Dermis blood vessel endothelial cell (primary cell): ENCODE measurements at regions not wholly inside any gene's neighbourhood (a gene's known extent, or its start where the extent isn't known, plus 50 kb on each side); places are given as distances from the start of the nearest gene placed in this dataset.

Experiments
- DNase-seq: peaks from one replicate; pipeline ENCODE4 v3.0.0; 2010

DNA sequence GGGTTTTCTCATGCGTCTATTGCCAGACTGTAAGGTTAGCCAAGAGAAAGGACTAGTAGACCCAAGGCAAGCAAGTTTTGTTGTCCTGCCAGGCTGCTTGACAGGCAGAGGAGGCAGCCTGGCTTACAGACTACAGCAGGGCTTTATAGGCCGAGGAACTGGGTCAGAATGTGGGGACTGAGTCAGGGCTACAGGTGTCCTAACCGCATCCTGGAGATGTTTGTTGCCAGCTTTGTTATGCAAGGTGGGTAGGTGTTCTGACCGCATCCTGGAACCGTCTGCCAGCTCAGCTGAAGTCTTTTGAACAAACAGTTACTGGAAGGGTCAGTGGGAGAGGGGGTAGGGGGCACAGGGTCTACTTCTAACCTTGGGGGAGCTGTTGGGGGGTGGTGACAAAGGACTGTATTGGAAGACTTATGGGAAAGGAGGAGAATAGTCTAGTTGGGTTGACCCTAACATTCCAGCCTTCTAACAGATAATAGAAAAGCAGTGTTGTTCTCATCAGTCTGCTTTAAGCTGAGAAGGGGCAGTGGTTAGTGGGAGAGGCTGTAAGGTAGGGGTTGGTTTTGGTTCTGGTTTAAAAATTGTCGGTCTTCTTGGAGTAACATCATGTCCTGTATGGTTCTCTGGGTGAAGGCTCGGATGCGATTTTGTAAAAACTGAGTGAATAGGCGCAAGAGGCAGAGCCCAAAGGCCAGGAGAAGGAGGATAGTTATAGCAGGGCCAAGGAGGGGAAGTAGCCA is 913.8 kb upstream of the SLITRK5 start:
- no peak for DNase-seq

DNA sequence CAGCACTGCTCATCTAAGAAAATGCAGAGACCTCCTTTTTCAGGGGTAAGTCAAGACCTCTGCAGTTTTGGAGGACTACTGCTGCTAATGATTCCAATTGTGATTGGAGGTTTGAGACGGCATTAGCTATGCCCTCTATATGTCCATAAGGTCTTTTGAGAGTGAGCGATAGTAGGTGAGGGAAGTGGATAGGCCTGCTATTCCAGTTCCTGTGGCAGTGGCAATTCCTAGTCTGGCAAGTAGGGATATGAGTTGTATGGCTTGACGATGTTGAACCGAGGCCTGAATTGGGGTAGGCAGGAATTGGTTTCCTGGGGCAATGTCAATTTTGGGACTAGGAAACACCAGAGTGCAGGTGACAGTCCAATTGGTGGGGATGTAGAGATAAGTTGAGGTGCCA is 913.1 kb upstream of the SLITRK5 start:
- no peak for DNase-seq

DNA sequence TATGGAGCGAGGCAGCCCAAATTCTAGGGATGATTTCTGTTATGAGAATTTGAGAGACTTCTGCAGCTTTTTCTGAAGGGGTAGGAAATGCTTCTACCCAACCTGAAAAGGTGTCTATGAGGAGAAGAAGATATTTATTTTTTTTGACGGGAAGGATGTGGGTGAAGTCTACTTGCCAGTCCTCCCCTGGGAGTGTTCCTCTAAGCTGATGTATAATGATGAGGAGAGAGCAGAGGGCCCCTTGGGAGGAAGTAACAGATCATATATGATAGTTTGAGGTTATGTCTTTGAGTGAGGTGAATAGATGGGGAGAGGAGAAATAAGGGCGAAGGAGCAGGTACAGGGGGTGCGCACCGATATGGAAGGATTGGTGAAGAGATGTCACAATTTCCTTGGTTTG is 910.6 kb upstream of the SLITRK5 start:
- no peak for DNase-seq

DNA sequence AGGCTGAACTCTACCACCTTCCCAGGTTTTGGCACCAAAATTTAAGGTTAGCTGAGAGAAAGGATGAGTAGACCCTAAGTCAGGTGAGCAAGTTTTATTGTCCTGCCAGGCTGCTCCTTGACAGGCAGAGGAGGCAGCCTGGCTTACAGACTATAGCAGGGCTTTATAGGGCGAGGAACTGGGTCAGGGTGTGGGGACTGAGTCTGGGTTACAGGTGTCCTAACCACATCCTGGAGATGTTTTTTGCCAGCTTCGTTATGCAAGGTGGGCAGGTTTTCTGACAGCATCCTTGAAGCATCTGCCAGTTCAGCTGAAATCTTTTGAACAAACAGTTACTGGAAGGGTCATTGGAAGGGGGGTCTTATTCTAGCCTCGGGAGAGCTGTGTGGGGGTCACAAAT is 905.7 kb upstream of the SLITRK5 start:
- no peak for DNase-seq

DNA sequence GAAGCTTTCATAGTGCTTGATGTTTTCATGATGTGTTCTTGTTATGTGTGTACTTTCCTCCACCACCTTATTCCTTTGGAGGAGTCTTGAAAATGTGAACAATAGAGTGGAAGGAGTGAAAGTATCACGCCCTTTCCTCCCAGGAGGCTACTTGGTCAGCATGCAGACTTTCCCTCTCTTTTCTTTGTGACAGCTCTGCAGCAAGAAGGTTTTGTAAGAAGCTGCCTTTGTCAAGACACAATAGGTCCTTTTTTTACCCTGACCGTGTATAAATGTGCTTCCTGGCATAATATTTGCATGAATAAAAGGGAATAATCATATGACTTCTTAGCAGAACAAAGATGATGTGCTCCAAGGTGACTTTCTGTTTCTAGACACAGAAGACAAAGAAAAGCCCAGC is 882.6 kb upstream of the SLITRK5 start:
- no peak for DNase-seq

DNA sequence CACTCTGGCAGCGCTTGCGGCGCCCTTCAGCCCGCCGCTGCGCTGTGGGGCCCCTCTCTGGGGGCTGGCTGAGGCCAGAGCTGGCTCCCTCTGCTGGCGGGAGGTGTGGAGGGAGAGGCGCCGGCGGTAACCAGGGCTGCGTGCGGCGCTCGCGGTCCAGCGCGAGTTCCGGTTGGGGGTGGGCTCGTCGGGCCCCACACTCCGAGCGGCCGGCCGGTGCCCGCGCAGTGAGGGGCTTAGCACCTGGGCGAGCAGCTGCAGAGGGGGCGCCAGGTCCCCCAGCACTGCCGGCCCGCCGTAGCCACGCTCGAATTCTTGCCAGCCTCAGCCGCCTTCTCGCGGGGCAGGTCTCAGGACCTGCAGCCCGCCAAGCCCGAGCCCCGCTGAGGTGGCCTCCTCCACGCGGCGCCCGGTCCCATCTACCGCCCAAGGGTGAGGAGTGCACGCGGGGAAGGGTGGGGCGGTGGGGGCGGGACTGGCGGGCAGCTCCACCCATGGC is 879.0 kb upstream of the SLITRK5 start:
- no peak for DNase-seq

DNA sequence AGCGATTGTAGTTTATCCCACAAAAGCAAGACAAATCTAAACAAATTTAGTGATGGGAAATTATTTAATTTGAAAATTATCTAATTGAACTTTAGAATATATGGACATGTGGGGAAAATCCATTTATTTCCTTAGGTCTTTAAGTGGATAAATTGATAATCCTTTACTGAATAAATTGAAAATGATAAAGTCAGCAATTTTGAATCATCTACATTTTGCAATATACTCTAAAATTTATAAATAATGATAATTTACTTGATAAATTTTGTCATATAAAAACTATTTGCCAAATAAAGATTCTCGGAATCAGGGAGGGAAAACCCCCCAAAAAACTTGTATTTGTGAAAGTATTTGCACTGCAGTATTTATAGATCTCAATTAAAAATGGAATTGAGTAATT is 875.3 kb upstream of the SLITRK5 start:
- no peak for DNase-seq

DNA sequence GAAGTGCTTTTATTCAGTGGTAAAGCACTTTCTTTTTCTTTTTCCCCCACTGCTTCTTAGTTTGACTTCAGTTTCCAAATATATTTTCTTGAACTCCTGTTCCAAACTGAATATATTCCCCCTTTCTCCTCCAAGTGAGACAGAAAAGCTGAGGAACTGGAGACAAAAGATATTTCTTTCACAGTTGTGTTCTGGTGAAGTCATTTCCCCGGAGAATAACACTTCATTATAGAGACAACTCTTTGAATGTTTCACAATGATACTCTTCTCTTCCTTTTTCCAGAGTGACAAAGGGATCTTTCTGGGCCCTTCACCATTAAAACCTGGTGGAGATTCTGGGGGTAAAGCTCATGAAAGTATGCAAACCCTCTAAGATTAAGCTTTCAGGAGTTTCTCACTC is 860.8 kb upstream of the SLITRK5 start:
- DNase-seq: no peak

DNA sequence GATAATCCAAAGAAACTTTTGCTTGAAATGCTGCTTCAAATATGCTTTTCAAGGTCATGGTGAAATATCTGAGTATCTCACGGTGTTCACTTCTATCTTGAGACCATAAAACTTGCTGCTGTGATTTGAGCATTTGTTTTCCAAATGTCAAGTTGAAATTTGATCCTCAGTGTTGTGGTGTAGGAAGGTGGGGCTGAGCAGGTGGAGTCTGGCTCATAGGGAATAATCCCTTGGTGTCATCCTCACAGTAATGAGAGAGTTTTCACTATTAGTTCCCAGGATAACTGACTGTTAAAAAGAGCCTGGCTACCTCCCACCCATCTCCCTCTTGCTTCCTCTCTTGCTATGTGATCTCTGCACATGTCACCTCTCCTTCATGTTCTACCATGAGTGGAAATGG is 858.0 kb upstream of the SLITRK5 start:
- no peak for DNase-seq

DNA sequence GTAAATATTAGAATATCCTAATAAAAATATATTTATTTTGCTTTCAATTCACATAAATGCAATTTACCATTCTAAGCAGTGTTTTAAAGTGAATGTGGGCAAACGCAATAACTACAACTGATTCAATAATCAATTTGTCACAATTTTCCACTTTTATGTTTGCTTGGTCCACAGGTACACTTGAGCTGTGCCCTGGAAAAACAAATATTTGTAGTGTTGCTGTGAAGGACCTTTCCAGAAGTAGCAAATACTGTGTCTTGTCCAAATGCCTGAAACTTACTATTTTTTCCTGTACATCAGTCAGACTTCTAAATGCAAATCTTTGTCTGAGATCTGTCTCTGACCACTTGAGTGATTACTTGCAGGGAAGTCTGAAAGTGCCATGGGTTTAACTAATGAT is 845.8 kb upstream of the SLITRK5 start:
- no peak for DNase-seq

DNA sequence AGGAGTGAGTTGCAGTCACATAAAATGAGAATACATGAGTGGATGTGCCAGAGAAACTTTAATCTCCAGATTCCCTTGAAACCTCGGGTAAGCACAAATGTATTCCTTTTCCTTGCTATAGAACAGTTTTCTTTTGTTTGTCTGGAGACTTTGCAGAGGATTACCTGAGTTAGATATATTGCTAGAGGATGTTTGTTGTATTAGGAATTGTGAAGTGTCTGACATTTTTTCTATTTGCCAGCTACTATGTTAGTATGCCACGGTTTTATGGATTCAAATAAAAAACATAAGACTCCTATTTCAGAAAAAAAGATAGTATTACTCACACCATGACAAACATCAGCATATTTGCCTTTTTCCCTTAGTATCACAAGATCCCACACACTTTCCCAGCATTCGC is 844.9 kb upstream of the SLITRK5 start:
- no peak for DNase-seq

DNA sequence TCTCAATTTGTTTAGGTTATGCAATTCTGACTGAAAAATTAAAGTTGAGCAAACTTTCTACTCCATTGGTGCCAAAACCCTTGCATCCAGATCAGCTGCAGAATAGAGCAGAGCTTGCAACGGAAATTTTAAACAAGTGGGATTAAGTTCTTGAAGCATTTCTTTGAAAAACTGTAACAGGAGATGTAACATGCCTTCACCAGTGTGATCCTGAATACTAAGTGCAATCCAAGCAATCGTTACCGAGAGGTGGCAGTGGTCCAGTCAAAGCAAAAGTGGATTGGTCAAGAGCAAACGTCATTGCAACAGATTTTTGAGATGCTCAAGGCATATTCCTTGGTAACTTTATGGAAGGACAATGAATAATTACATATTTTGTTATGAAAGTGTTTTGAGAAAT is 841.1 kb upstream of the SLITRK5 start:
- no peak for DNase-seq

DNA sequence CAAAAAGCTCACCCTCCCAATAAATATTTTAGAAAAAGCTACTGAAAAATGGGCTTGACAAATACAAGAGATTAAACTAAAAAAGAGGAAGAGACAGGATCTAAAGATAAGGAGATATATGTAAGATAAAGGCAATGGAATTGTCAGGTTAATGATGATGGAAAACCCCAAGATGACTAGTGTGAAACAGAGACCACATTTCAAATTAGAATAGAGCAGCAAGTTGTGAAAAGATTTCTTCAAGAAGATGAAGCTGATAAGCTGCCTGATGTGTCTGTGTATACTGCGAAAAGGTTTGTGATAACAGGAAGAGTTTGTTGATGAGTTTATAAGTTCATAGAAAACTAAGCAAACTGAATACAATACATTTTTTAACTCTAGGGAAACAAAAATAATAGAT is 840.1 kb upstream of the SLITRK5 start:
- DNase-seq: no peak

DNA sequence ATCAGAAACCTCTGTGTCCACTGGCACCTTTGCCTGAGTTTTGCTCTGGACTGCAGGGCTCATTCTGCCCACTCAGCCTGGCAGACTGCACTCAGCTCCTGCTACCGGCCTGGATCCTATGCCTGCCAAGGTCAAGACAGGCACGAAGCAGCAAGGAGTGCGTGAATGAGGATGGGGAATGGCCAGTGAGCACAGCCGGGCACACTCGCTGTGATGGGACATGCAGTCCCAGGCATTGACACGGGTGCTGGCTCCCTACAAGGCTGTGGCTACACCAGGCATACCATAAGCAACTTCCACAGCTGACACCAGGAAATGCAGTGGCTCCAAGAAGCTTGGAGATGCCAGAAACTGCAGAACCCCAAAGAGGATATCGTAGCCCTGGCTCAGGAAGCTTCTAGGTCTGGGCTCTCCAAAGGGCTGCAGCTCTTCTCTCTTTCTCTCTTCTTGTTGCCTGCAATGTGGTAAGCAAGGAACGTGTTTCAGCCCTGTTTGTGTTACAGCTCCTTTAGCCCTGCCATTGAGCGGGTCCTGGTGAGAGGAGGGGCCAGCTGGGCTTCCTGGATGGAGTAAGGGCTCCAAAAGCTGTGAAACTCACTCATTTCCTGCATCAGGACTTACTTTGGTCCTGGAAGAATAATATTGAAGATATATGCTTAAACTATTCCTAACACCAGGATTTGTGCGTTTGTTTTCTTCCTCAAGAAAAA is 832.6 kb upstream of the SLITRK5 start:
- no peak for DNase-seq

DNA sequence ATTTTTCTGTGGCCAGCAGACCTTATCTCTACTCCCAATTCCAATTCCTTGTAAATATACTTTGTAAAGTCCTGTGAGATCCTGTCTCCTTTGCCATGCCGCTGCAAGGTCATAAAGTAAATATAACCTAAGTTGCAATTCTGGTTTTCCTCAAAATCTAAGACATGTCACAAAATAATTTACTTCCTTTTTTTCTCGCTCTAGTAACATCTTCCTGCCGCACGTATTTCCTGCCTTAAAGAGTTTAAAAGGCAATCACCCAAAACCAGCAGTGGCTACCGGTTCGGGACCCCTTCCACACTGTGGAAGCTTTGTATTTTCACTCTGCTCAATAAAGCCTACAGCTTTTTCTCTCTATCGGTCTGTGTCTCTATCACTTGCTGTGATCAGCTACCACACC is 832.0 kb upstream of the SLITRK5 start:
- DNase-seq: no peak

DNA sequence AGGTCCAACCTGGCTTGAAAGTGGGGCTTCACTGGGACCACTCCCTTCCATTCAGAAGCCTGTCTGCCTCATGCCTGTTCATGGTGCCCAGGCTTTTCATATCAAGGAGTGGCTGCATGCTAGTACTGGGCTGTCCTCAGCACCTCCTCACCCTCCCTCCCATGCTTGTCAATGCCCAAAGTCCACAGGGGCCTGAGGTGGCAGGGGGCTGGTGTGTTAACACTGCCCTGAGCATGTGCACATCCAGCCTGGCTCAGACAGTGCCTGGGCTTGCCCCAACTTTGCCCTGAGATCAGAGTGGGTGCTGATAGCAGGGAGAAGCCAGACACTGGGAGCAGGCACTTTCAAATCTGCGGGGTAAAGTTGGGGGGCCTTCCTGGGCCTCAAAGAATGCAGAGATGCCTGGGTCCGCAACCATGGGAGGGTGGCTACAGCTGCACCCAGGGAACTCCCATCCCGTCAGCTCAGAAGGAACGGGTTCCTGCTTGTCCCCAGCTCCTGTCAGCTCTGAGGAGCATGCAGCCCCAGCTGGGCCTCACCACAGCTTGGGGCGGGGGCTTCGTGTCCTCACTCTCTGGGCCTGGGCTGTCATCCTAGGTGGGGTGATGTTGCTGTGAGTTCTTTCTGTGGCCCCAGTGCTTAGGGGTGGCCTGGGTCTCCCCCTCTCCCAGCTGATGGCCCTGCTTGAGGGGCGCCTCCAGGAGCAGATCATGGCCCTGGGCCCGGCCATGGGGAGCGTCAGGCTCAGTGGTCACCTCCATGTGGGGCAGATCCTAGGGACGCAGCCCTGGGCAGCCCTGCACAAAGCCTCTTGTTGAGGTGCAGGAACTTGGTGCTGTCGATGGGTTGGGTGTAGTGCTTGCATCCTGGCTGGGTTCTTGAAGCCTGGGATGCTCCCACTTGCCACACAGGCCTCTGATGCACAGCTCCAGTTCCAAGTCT is 830.6 kb upstream of the SLITRK5 start:
- no peak for DNase-seq

DNA sequence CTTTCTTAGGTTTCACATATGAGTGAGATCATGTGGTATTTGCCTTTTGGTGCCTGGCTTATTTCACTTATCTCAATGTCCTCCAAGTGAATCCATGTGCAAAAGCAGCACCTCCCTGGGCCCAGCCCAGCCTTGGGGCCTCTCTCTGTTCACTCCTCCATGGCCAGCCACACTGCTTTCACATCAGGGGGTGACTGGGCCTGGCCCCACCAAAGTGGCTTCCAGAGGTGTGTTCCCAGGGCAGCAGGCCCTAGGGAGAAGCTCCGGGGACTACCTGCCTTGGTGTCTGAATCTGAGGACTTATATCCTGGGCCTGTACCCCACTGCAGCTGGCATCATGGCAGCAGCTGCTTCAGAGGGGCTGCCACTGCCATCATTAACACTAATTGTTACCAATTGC is 829.9 kb upstream of the SLITRK5 start:
- no peak for DNase-seq

DNA sequence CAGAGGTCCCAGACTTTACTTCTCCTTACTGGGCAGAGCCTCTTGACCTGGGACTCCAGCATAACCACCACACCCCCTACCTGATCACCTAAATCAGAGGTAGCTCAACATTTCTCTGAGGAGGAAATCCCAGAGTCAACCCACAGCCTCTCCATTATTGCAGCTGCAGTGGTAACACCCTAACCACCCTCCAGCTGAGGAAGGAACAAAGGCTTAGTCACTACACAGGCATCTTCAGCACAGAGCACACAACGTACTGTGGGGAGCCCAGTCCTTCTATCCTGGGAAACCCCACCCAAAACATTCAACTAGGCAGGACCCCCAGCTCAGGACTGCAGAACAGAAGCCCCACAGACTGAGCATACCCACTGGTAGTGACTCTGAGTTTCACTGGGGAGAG is 824.7 kb upstream of the SLITRK5 start:
- DNase-seq: no peak

DNA sequence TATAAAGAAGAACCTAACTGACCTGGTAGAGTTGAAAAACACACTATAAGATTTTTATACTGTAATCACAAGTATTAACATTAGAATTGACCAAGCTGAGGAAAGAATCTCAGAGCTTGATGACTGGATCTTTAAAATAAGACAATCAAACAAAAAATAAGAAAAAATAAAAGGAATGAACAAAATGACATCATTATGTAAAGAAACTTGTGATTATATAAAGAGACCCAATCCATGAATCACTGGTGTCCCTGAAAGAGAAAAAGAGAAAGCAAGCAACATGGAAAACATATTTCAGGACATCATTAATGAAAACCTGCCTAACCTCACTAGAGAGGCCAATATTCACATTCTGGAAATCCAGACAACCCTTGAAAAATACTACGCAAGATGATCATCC is 822.5 kb upstream of the SLITRK5 start:
- no peak for DNase-seq

DNA sequence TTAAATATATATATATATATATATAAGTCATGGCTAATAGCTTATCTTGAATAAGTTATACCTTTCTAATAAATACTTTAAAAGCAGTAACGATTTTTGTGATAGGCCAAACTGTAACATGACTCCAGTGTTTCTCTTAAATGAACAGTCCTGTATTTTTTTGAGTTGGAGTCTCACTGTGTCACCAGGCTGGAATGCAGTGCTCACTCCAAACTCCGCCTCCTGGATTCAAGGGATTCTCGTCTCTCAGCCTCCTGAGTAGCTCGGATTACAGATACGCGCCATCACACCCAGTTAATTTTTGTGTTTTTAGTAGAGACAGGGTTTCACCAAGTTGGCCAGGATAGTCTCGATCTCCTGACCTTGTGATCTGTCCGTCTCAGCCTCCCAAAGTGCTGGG is 814.2 kb upstream of the SLITRK5 start:
- no peak for DNase-seq

DNA sequence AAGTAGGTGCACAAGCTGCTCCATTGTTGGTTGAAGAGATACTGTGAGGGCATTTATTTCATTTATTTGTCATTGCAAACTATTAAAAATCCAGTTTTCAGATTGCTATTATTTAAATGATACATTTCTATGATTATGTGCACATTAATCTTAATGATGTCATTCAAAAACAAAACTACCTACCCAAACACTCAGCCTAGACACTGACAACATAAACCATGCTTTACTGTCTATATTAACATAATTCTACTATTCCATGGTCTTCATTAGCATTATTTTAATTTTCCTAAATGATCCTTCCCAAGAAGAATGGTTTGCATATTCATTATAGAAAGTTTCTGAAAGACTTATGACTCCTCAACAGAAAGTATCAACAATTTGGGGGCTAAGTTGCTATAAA is 813.0 kb upstream of the SLITRK5 start:
- DNase-seq: no peak

DNA sequence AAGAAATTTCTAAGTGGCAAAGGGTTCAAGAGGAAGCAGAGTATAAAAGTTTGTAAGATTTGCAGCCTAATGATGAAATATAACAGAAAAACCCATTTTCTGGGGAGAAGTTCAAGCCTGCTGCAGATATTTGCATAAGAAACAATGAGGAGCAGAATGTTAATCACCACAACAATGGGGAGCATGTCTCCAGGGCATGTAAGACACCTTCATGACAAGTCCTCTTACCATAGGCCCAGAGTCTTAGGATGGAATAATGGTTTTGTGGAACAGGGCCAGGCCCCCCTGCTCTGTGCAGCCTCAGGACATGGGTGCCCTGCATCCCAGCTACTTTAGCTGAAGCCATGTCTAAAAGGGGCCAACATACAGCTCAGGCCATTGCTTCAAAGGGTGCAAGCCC is 809.0 kb upstream of the SLITRK5 start:
- no peak for DNase-seq

DNA sequence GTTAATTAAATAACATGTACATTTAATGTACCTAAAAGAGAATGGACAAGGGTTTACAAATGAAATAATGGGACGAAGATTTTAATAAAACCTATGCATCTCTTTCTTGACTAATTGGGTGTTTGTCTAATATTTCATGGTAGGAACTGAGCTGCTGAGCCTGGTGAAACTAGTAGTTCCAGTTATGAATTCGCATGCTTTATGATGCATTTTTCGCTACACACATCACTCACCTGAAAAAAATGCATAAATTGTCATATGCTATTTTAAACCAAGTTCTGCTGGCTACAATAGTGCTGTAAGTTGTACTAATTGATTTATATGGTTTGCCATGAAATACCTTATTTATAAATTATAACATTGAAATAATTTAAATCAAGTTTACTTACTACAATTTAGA is 806.8 kb upstream of the SLITRK5 start:
- no peak for DNase-seq
